Neural progenitor cell (in vitro differentiated cells): ENCODE measurements at regions not wholly inside any gene's neighbourhood (a gene's known extent, or its start where the extent isn't known, plus 50 kb on each side); places are given as distances from the start of the nearest gene placed in this dataset.

Experiments
- DNase-seq: peaks from one replicate; pipeline ENCODE4 v3.0.0-alpha.2; 2016; ENCODE audit warnings: low spot score
- H2AFZ ChIP-seq: fragments of 200-600 bp; sonication (generic); replicated peaks from 2 replicates; pipeline ENCODE4 v1.6.1; 2016; ENCODE audit warnings: antibody characterized with exemption
- H3F3A ChIP-seq: fragments of 200-600 bp; sonication (generic); 2 replicates; pipeline ENCODE4 v1.6.1; 2016; ENCODE audit warnings: antibody characterized with exemption, low read depth
- H3K27ac ChIP-seq: fragments of 200-600 bp; sonication (generic); 2 replicates; pipeline ENCODE4 v1.5.1; 2016; ENCODE audit warnings: mild to moderate bottlenecking
- H3K27me3 ChIP-seq: fragments of 200-600 bp; sonication (generic); 2 replicates; pipeline ENCODE4 v1.6.1; 2016; ENCODE audit warnings: mild to moderate bottlenecking, moderate library complexity
- H3K36me3 ChIP-seq: fragments of 200-600 bp; sonication (generic); 2 replicates; pipeline ENCODE4 v1.5.1; 2016
- H3K4me1 ChIP-seq: fragments of 200-600 bp; sonication (generic); 2 replicates; pipeline ENCODE4 v1.6.1; 2016; ENCODE audit warnings: mixed run types
- H3K4me2 ChIP-seq: fragments of 200-600 bp; sonication (generic); 2 replicates; pipeline ENCODE4 v1.6.1; 2016
- H3K4me3 ChIP-seq: fragments of 200-600 bp; sonication (generic); 2 replicates; pipeline ENCODE4 v1.5.1; 2016
- H3K79me2 ChIP-seq: fragments of 200-600 bp; sonication (generic); 2 replicates; pipeline ENCODE4 v1.6.1; 2016; ENCODE audit warnings: low read depth
- H3K9ac ChIP-seq: fragments of 200-600 bp; sonication (generic); 2 replicates; pipeline ENCODE4 v1.6.1; 2016
- H3K9me3 ChIP-seq: fragments of 200-600 bp; sonication (generic); 2 replicates; pipeline ENCODE4 v1.5.1; 2016; ENCODE audit warnings: low read depth
- H4K20me1 ChIP-seq: fragments of 200-600 bp; sonication (generic); 2 replicates; pipeline ENCODE4 v1.6.1; 2016; ENCODE audit warnings: low read depth
- H3K27ac Mint-ChIP-seq: 3 replicates; pipeline ENCODE4 v1.8.0; 2021; ENCODE audit warnings: mixed read lengths
- H3K27me3 Mint-ChIP-seq: 2 replicates; pipeline ENCODE4 v1.8.0; 2022; ENCODE audit warnings: low read depth, mild to moderate bottlenecking, inconsistent platforms, moderate library complexity, mixed read lengths; ENCODE audit not compliant: insufficient read depth
- H3K36me3 Mint-ChIP-seq: 3 replicates; pipeline ENCODE4 v1.8.0; 2021; ENCODE audit warnings: mixed read lengths
- H3K4me1 Mint-ChIP-seq: 3 replicates; pipeline ENCODE4 v1.8.0; 2021; ENCODE audit warnings: mixed read lengths
- H3K4me3 Mint-ChIP-seq: 3 replicates; pipeline ENCODE4 v1.8.0; 2021; ENCODE audit warnings: mild to moderate bottlenecking, moderate library complexity, mixed read lengths
- H3K9me3 Mint-ChIP-seq: 3 replicates; pipeline ENCODE4 v1.8.0; 2020; ENCODE audit warnings: mixed read lengths
- CTCF ChIP-seq: fragments of 200-600 bp; sonication (generic); IDR thresholded peaks from 2 replicates; pipeline ENCODE4 v1.5.1; 2017; ENCODE audit warnings: antibody characterized with exemption, mild to moderate bottlenecking
- EZH2 ChIP-seq: fragments of 200-600 bp; sonication (generic); IDR thresholded peaks from 2 replicates; pipeline ENCODE4 v1.6.1; 2017; ENCODE audit warnings: antibody characterized with exemption, mild to moderate bottlenecking, moderate library complexity
- EZH2phosphoT487 ChIP-seq: fragments of 200-600 bp; sonication (generic); IDR thresholded peaks from 2 replicates; pipeline ENCODE4 v1.6.1; 2017; ENCODE audit warnings: antibody characterized with exemption

GRCh38 chr4:123617791-123618190, 221.2 kb downstream of the SPRY1 start:
- H3K27me3 Mint-ChIP-seq: peaks cover 3% of the 10 kb centered on the region
- H3K27ac ChIP-seq: no peak overlapping the region

GRCh38 chr4:123618606-123619005, 222.0 kb downstream of the SPRY1 start:
- Histone ChIP-seq H3K4me1 (peaks cover 22% of the 10 kb centered on the region), H3K9me3 (no peaks in the 10 kb centered on the region), H2AFZ (no peak overlapping the region), H3K27ac (no peak overlapping the region), H3K4me2 (no peak overlapping the region), H3K9ac (no peak overlapping the region), H3K79me2 (no peaks in the 10 kb centered on the region), H3K36me3 (no peaks in the 10 kb centered on the region), H3K4me3 (no peak overlapping the region), H3F3A (no peaks in the 10 kb centered on the region), H4K20me1 (no peaks in the 10 kb centered on the region), H3K27me3 (no peaks in the 10 kb centered on the region)
- H3K36me3 Mint-ChIP-seq: peaks cover 2% of the 10 kb centered on the region
- H3K9me3 Mint-ChIP-seq: peaks cover 12% of the 10 kb centered on the region
- TF ChIP-seq EZH2phosphoT487 (no peak), CTCF (no peak), EZH2 (no peak)
- peaks cover 3% of the 10 kb centered on the region for H3K27me3 Mint-ChIP-seq
- H3K4me1 Mint-ChIP-seq: peaks cover 42% of the 10 kb centered on the region
- no peak for DNase-seq
- no peak overlapping the region for H3K27ac Mint-ChIP-seq
- no peak overlapping the region for H3K4me3 Mint-ChIP-seq

More at GRCh38 chr4:123617791-123618190, 221.2 kb downstream of the SPRY1 start:
- Mint-ChIP-seq H3K4me3 (no peak overlapping the region), H3K36me3 (peaks cover 2% of the 10 kb centered on the region), H3K9me3 (peaks cover 15% of the 10 kb centered on the region), H3K27ac (peak overlapping the region; percentile 36), H3K4me1 (peaks cover 44% of the 10 kb centered on the region)
- Histone ChIP-seq H2AFZ (no peak overlapping the region), H3K9me3 (no peaks in the 10 kb centered on the region), H3F3A (no peaks in the 10 kb centered on the region), H3K79me2 (no peaks in the 10 kb centered on the region), H3K4me2 (no peak overlapping the region), H3K4me3 (no peak overlapping the region), H3K9ac (no peak overlapping the region), H4K20me1 (no peaks in the 10 kb centered on the region), H3K36me3 (no peaks in the 10 kb centered on the region), H3K4me1 (peaks cover 22% of the 10 kb centered on the region), H3K27me3 (no peaks in the 10 kb centered on the region)
- DNase-seq: no peak
- TF ChIP-seq CTCF: no peak
- no peak for TF ChIP-seq EZH2
- TF ChIP-seq EZH2phosphoT487: no peak

DNA sequence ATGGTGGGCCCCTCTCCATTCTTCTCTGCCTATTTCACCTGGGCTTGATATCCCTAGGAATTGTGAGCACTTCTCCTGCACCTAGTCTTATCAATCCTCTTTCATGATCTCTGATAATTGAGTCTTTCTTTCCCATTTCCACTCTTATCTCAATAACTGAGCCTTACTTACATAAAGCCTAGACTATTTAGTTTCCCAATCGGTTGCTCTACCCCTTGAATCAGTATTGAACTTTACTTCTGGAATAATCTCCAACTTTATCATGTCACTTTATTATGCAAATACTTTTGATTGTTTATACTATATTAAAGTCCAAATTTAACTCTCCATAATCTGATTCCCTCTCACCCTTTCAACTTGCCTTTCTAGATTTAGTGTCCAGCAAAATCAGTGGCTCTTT, 222.7 kb downstream of the SPRY1 start:
- no peaks in the 10 kb centered on the region for H3K36me3 ChIP-seq

More for the DNA sequence above, 222.7 kb downstream of the SPRY1 start:
- H3K4me1 ChIP-seq: peaks cover 22% of the 10 kb centered on the region
- Mint-ChIP-seq H3K27me3 (peaks cover 3% of the 10 kb centered on the region), H3K36me3 (peaks cover 2% of the 10 kb centered on the region), H3K9me3 (peaks cover 17% of the 10 kb centered on the region), H3K4me3 (no peak overlapping the region), H3K4me1 (peaks cover 42% of the 10 kb centered on the region), H3K27ac (no peak overlapping the region)
- no peak overlapping the region for H3K27ac ChIP-seq
- no peak for DNase-seq
- no peak for TF ChIP-seq CTCF
- TF ChIP-seq EZH2phosphoT487: no peak
- TF ChIP-seq EZH2: no peak
- no peaks in the 10 kb centered on the region for H4K20me1 ChIP-seq
- H3K9me3 ChIP-seq: no peaks in the 10 kb centered on the region
- H2AFZ ChIP-seq: no peak overlapping the region
- no peaks in the 10 kb centered on the region for H3K79me2 ChIP-seq
- no peak overlapping the region for H3K4me2 ChIP-seq
- no peak overlapping the region for H3K9ac ChIP-seq
- H3K27me3 ChIP-seq: no peaks in the 10 kb centered on the region
- no peaks in the 10 kb centered on the region for H3F3A ChIP-seq
- H3K4me3 ChIP-seq: no peak overlapping the region
